Upper lobe of left lung (tissue), 6 donors: ENCODE measurements at regions not wholly inside any gene's neighbourhood (a gene's known extent, or its start where the extent isn't known, plus 50 kb on each side); places are given as distances from the start of the nearest gene placed in this dataset.
"Not testable (repeated sequence)": the region's sequence is repeated elsewhere in the genome, so short reads cannot be mapped to it uniquely, and the experiment has no call there.

Experiments
- ATAC-seq, 2 donors: fragments of 200-7000 bp; cut with Tn5 transposase; one replicate each; pipeline ENCODE4 v1.9.1; 2022; ENCODE audit warnings: mild to moderate bottlenecking in 2 of 2, moderate library complexity in 2 of 2; ENCODE audit not compliant: low FRiP score in 2 of 2
- DNase-seq, 2 donors: peaks; one replicate each; pipeline ENCODE4 v3.0.0-alpha.2; 2019 to 2020
- H3K27ac ChIP-seq, 4 donors: fragments of 200-600 bp; sonication (generic); one replicate each; pipeline ENCODE4 v1.5.1; 2016 to 2019
- H3K27me3 ChIP-seq, 4 donors: fragments of 200-600 bp; sonication (generic); one replicate each; pipeline ENCODE4 v1.5.1; 2017 to 2019
- H3K36me3 ChIP-seq, 4 donors: fragments of 200-600 bp; sonication (generic); one replicate each; pipeline ENCODE4 v1.5.1; 2016 to 2019
- H3K4me1 ChIP-seq, 4 donors: fragments of 200-600 bp; sonication (generic); one replicate each; pipeline ENCODE4 v1.5.1; 2018 to 2019
- H3K4me3 ChIP-seq, 4 donors: fragments of 200-600 bp; sonication (generic); one replicate each; pipeline ENCODE4 v1.5.1; 2017 to 2019; ENCODE audit warnings: mild to moderate bottlenecking in 2 of 4, moderate library complexity in 1 of 4
- H3K9me3 ChIP-seq, 4 donors: fragments of 200-600 bp; sonication (generic); one replicate each; pipeline ENCODE4 v1.5.1; 2018 to 2019
- CTCF ChIP-seq, 6 experiments: fragments of 450-650 bp in 4 of 6; fragments of 200-600 bp in 2 of 6; sonication (generic) in 2 of 6; IDR thresholded peaks; one replicate each; pipeline ENCODE4 v1.5.1; 2016 to 2019; ENCODE audit warnings: antibody characterized with exemption in 6 of 6
- EP300 ChIP-seq, 4 donors: sonication (generic); formaldehyde crosslinking; IDR thresholded peaks; one replicate each; pipeline ENCODE4 v1.5.1; 2017; ENCODE audit warnings: antibody characterized with exemption in 4 of 4, control low read depth in 2 of 4
- POLR2A ChIP-seq, 4 donors: fragments of 450-650 bp; IDR thresholded peaks; one replicate each; pipeline ENCODE4 v1.5.1; 2016 to 2017; ENCODE audit warnings: antibody characterized with exemption in 4 of 4, mild to moderate bottlenecking in 2 of 4
- POLR2AphosphoS5 ChIP-seq, 2 donors: sonication (generic); formaldehyde crosslinking; IDR thresholded peaks; one replicate each; pipeline ENCODE4 v1.5.1; 2017; ENCODE audit warnings: antibody characterized with exemption in 2 of 2
- WGBS, 2 donors: methylation state at CpG; one replicate each; pipeline ENCODE4 v1.1.5; 2017 to 2018; 5-methylcytosine and 5-hydroxymethylcytosine counted together
- donor health status: DM: no; HTN: no; CAD: no; lungs with moderate emphysema.
- donor health status: DM: no; HTN: yes; CAD: no; lungs with severe emphysema.

GRCh38 chr3:191901741-191902140 lies 440.8 kb downstream of the PYDC2 start:
- H3K9me3 ChIP-seq = no peaks in the 10 kb centered on the region
- TF ChIP-seq POLR2A (IDR thresholded peaks at IDR 0.05) (no peak), EP300 (IDR thresholded peaks at IDR 0.05) (no peak), CTCF (IDR thresholded peaks at IDR 0.05) (no peak), POLR2AphosphoS5 (IDR thresholded peaks at IDR 0.05) (no peak)
- H3K36me3 ChIP-seq = no peaks in the 10 kb centered on the region
- ATAC-seq (no peak), DNase-seq (no peak)
- H3K27ac ChIP-seq = no peak overlapping the region
- H3K4me3 ChIP-seq = no peak overlapping the region
- no peaks in the 10 kb centered on the region for H3K4me1 ChIP-seq
- WGBS, 2 donors = 79 to 86% methylated on average over 2 of the region's 2 CpGs
- no peaks in the 10 kb centered on the region for H3K27me3 ChIP-seq

GRCh38 chr3:191912616-191913204 lies 451.7 kb downstream of the PYDC2 start:
- Histone ChIP-seq H3K27me3 (no peaks in the 10 kb centered on the region), H3K27ac (no peak overlapping the region), H3K36me3 (no peaks in the 10 kb centered on the region), H3K4me1 (no peaks in the 10 kb centered on the region), H3K9me3 (no peaks in the 10 kb centered on the region), H3K4me3 (no peak overlapping the region)
- WGBS, 2 donors = 77 to 79% methylated on average over 11 of the region's 11 CpGs
- no peak for DNase-seq
- TF ChIP-seq POLR2A (IDR thresholded peaks at IDR 0.05) (no peak), POLR2AphosphoS5 (IDR thresholded peaks at IDR 0.05) (no peak)
- ATAC-seq = no peak

- Histone ChIP-seq H3K9me3 (no peaks in the 10 kb centered on the region), H3K27me3 (no peaks in the 10 kb centered on the region), H3K27ac (no peak overlapping the region), H3K36me3 (no peaks in the 10 kb centered on the region), H3K4me1 (no peaks in the 10 kb centered on the region), H3K4me3 (no peak overlapping the region)
- no peak for ATAC-seq
- WGBS, 2 donors = 62 to 76% methylated on average over 2 of the region's 2 CpGs
- no peak for DNase-seq
- no peak for TF ChIP-seq POLR2AphosphoS5 (IDR thresholded peaks at IDR 0.05)
- TF ChIP-seq POLR2A (IDR thresholded peaks at IDR 0.05) = no peak
- no peak for TF ChIP-seq EP300 (IDR thresholded peaks at IDR 0.05)
- TF ChIP-seq CTCF (IDR thresholded peaks at IDR 0.05) = no peak
Observed at GRCh38 chr3:191915712-191916111, 454.7 kb downstream of the PYDC2 start.

GRCh38 chr3:191919491-191920026 lies 458.6 kb downstream of the PYDC2 start:
- ATAC-seq (no peak), DNase-seq (no peak)
- Histone ChIP-seq H3K27me3 (no peaks in the 10 kb centered on the region), H3K36me3 (no peaks in the 10 kb centered on the region), H3K27ac (no peak overlapping the region), H3K9me3 (no peaks in the 10 kb centered on the region), H3K4me3 (no peak overlapping the region), H3K4me1 (no peaks in the 10 kb centered on the region)
- WGBS, 2 donors = 75 to 76% methylated on average over 3 of the region's 3 CpGs
- TF ChIP-seq EP300 (IDR thresholded peaks at IDR 0.05) (no peak), CTCF (IDR thresholded peaks at IDR 0.05) (no peak), POLR2A (IDR thresholded peaks at IDR 0.05) (no peak), POLR2AphosphoS5 (IDR thresholded peaks at IDR 0.05) (no peak)

- TF ChIP-seq CTCF (IDR thresholded peaks at IDR 0.05) (no peak), EP300 (IDR thresholded peaks at IDR 0.05) (no peak)
- H3K4me3 ChIP-seq = no peak overlapping the region
- WGBS, 2 donors = 66 to 77% methylated on average over 5 of the region's 5 CpGs
- no peaks in the 10 kb centered on the region for H3K9me3 ChIP-seq
- H3K4me1 ChIP-seq = no peaks in the 10 kb centered on the region
- no peak for DNase-seq
- no peak overlapping the region for H3K27ac ChIP-seq
- H3K36me3 ChIP-seq = no peaks in the 10 kb centered on the region
- ATAC-seq = no peak
- H3K27me3 ChIP-seq = no peaks in the 10 kb centered on the region
Observed at GRCh38 chr3:191922570-191922969, 461.6 kb downstream of the PYDC2 start.

GRCh38 chr3:191927183-191927817 lies 466.3 kb downstream of the PYDC2 start:
- 87 to 93% methylated on average over 8 of the region's 8 CpGs for WGBS, 2 donors
- not testable (repeated sequence) for H3K4me1 ChIP-seq, DNase-seq, ATAC-seq, H3K4me3 ChIP-seq, H3K9me3 ChIP-seq, H3K27ac ChIP-seq, H3K36me3 ChIP-seq, H3K27me3 ChIP-seq

- DNase-seq, H3K27ac ChIP-seq, H3K9me3 ChIP-seq, H3K4me3 ChIP-seq, ATAC-seq, H3K36me3 ChIP-seq, H3K27me3 ChIP-seq, H3K4me1 ChIP-seq: not testable (repeated sequence)
- 84 to 88% methylated on average over 6 of the region's 6 CpGs for WGBS, 2 donors
Observed at GRCh38 chr3:191927998-191928397, 467.0 kb downstream of the PYDC2 start.
